ENCODE measurements at regions not wholly inside any gene's neighbourhood (a gene's known extent, or its start where the extent isn't known, plus 50 kb on each side); places are given as distances from the start of the nearest gene placed in this dataset.

- TF ChIP-seq CTCF (IDR thresholded peaks at IDR 0.05; ENCODE audit: extremely low read depth in 1 of 2, insufficient read depth in 1 of 2, low read depth in 1 of 2, low read length in 2 of 2) (no peak), POLR2A (IDR thresholded peaks at IDR 0.05; ENCODE audit: low read depth, low read length) (no peak), POLR2AphosphoS5 (IDR thresholded peaks at IDR 0.05; ENCODE audit: insufficient read depth, low read depth, low read length) (no peak)
Measured at GRCh38 chrX:55336176-55336575, 71.5 kb upstream of the PAGE3 start.
